22Rv1 (cell line): ENCODE measurements at regions not wholly inside any gene's neighbourhood (a gene's known extent, or its start where the extent isn't known, plus 50 kb on each side); places are given as distances from the start of the nearest gene placed in this dataset.

Experiments
- CTCF ChIP-seq: fragments of 450-650 bp; IDR thresholded peaks from 2 replicates; pipeline ENCODE4 v1.5.1; 2017; ENCODE audit warnings: mild to moderate bottlenecking
- ZFX ChIP-seq: fragments of 450-650 bp; IDR thresholded peaks from 2 replicates; pipeline ENCODE4 v1.6.1; 2017; ENCODE audit warnings: antibody characterized with exemption, borderline replicate concordance

- TF ChIP-seq CTCF (no peak), ZFX (no peak)
These were observed 182.2 kb upstream of the TARS1 start for GRCh38 chr5:33258553-33258952.
